ENCODE measurements at regions not wholly inside any gene's neighbourhood (a gene's known extent, or its start where the extent isn't known, plus 50 kb on each side); places are given as distances from the start of the nearest gene placed in this dataset.

- no peak for TF ChIP-seq CTCF (conservative IDR thresholded peaks at IDR 0.05 in 1 of 2, IDR thresholded peaks at IDR 0.05 in 1 of 2; ENCODE audit: extremely low read depth in 1 of 2, insufficient read depth in 1 of 2, low read depth in 1 of 2, low read length in 2 of 2)
- TF ChIP-seq EZH2 (IDR thresholded peaks at IDR 0.05; ENCODE audit: borderline replicate concordance, low read length) = no peak
These were observed 58.7 kb downstream of the CYTL1 start for GRCh38 chr4:4960574-4960973.

Measured in mammary epithelial cell (primary cell).